Brain pericyte (primary cell): ENCODE measurements at regions not wholly inside any gene's neighbourhood (a gene's known extent, or its start where the extent isn't known, plus 50 kb on each side); places are given as distances from the start of the nearest gene placed in this dataset.

Experiments used
- DNase-seq: peaks from one replicate; pipeline ENCODE4 v3.0.0-alpha.2; 2012; ENCODE audit warnings: low read depth, low spot score

DNA sequence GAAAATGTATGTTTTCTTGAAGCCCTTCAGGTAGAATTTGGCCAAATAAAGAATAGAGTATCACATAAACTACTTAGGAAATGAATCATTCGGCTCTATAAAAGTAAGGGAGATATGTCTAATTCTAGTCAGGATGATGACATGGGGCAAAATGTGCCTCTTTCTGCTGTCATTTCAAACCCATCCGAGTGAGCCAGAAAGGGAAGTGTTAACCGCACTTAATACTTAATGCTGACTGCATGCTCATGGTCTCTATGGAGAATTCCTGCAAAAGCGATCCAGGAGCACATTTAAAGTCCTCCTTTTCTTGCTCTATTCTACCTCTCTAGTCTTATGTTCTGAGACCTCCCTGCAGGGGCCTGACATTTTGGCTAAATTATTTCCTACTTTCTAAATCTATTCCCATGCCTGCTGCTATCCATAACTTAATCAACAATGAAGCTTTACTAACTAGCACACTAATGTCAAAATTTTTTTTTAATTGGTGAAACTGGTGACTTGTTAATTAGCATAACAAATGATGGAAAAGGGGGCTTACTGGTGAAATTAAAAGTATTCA is 127.4 kb downstream of the CDC42EP3 start:
- no peak for DNase-seq

DNA sequence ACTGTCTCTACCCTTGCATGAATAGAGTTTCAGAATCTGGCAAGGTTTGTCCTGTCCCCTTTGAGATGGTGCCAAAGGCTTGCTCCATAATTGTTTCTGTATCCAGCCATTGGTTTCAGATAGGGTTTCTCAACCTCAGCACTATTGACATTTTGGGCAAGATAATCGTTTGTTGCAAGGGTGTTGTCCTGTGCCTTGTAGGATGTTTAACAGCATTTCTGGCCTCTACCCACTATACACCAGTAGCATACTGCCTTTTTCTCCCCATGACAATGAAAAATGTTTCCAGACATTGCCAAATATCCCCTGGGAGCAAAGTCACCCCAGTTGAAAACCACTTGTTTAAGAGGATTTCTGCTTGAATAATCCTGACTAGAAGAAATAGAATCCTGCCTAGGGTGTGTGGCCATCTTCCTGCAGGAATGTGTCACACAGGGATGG is 126.8 kb downstream of the CDC42EP3 start:
- DNase-seq: no peak

DNA sequence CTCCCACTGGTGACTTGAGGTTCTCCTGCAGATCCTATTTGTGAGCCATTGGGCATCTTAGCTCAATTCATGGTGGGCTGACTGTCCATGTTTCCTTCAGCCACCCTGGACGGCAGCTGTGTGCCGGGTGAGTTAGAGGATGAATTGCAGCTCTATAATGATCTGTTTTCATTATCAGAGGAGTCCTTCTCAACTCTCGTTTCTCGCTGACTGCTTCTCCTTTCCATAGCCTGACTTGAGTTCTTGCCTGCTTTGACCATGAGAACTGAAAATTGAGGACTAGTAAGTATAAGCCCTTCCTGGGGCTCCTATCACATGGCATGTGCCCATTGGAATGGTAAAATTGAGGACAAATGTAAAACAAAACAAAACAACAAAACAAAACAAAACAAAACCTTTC is 121.8 kb downstream of the CDC42EP3 start:
- DNase-seq: no peak

DNA sequence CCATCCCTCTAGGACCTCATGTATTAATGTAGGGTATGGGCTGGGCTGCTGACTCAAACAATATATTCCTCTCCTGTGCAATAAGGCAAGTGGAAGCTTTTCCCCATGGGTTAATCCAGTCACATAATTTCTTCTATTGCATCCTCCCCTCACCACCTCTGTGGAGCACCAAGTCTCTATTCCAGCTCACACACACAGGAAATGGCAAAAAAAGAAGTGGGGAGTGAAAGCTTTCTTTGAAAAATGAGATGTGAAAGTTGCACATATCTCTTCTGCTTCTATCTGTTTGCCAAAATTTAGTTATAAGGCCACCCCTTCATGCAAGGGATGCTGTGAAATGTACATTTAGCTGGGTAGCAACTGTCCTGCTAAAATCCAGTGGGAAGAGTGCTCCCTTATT is 121.3 kb downstream of the CDC42EP3 start:
- DNase-seq: no peak

DNA sequence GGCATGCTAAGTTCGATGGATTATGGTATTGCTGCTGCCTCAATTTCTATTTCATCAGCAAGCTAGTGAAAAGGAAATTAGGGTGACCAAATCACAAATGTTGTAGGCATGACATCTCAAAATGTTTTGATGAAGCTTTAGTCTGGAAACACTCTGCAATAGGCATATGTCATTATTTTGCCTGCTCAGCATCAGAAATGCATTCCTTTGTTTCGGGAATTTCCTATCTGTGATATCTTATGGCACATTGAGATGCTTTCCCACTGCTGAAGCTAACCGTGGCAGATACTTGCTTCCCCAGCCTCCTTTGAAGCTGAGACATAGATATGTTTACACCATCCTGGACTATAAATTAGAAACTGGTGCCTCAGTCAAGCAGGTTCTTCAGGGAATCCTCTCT is 119.7 kb downstream of the CDC42EP3 start:
- DNase-seq: no peak

DNA sequence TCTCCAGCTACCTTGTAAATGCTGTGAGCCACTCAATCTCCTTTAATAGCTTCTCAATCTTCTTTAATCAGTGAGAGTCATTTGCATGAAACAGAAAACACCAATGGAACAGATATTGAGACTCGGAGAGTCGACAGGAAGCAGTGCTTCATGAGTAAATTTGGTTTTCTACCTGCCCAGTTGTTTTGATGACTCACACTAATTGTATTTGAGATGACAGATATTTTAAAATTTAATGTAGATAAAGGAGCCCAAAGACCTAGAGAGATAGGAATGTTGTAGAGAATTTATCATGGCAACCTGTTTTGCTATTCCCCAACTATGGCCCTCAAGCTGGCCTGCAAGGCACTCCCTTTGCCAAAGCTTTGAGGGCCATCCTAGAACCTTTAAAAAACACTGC is 119.1 kb downstream of the CDC42EP3 start:
- no peak for DNase-seq

DNA sequence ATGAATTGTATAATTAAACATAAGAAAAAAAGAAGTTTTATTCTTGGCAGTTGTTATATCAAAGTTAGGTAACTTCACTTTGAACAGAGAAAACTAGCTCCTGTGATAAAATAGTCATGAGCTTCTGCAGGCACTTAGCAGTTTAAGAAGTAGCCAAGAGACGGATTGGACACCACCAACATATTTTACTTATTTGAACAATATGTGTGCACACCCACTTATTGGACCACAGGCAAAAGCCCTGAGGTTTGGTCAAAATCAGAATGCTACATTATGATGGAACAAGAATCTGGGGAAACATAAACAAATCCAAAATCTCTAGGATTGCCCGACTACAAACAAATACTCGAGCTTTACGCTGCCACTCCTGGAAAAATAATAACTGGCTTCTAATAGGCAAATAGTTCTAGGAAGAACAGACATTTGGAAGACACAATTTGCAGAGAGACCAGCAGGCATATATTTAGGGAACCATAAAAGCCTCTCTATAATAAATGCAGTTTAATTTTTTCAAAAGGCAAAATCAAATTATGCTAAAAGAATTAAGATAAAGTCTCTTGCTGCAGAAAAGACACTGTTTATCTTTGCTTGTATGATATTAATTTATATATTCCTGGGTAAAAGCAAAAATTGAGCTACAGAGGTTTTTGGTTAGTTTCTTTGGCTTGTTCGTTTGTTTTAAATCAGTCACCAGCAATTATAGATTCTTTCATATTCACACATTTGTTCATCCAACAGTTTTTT is 117.9 kb downstream of the CDC42EP3 start:
- no peak for DNase-seq

DNA sequence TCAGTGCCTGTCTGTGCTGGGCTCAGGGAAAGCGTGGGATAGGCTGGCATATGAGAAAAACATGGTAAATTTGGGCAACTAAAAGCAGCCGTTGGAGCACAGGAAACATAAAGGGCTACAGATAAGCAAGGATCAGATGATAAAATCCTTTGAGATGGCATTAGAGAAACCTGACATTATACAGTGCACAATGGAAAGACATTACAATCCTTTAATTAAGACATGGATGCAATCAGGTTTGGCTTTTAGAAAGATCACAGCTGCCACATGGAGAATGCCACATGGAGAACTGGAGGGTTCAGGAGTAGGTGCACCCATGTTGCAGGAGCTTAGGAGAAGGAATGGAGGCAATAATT is 117.3 kb downstream of the CDC42EP3 start:
- DNase-seq: no peak

DNA sequence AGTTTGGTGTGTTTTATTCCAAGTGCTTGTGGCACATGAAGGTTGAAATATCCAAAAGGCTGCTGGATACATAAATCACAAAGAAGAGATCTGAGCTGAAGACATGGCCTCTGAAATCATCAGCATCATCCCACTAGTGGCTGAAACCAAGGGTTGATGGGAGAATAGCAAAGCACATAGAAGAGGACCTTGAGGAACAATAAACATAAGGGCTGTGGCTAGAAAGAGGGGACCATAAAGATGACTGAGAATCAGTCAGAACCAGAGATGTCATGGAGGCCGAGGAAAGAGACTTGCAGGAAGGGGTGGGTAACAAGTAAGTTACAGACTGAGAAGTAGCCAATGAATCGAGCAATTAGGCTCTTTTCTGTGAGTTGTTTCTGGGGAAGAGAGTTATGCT is 116.8 kb downstream of the CDC42EP3 start:
- no peak for DNase-seq

DNA sequence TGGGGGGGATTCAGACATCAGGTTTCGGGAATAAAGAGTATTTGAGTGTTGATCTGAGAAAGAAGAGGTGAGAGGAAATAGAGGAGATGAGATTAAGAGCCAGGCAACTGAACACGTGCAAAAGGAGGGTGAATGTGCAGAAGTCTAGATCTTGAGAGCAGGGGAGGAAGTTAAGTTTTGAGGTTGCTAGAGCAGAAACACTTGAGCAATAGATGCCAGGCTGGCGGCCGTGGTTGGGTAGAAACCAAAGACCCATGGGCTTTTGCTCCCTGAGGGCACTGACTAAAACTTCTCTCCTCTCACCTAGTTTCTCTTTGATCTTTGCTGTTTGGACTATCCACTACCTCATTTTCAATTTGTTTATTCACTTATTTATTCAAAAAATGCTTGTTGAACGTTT is 116.0 kb downstream of the CDC42EP3 start:
- DNase-seq: no peak

DNA sequence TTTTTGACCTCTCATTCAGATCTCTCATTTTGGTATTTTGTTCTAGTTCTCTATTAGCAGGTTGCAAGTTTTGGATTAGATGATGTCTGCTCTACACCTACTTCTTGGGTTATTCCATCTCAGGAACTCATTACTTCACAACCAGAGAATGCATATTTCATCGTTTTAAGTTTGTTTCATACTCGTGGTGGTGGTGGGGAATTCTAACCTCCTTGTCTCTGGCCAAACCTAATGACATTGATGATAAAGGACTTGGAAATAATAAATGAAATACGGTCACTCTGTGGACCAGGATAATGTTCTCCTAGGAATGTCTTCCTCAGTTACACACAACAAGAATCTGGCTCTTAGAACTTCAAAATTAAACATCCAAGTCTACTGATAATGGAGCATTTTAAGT is 115.2 kb downstream of the CDC42EP3 start:
- DNase-seq: no peak

DNA sequence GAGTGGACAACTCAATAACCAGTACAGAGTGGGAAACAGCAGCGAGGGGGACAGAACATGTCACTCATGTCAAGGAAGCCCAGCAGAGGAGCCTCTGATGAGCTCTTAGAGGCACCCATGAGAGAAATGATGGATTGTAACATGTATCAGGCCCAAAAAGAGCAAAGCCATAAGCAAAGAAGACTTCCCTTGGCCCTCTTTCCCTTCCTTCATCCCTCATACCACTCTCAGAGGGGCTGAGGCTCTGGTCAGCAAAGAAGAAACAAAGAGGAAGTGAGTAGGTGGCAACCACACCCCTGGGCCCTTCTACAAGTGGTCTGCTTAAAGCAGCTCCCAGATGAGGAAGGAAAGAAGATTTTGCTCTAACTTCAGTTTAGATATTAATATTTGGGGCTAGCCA is 112.8 kb downstream of the CDC42EP3 start:
- no peak for DNase-seq

DNA sequence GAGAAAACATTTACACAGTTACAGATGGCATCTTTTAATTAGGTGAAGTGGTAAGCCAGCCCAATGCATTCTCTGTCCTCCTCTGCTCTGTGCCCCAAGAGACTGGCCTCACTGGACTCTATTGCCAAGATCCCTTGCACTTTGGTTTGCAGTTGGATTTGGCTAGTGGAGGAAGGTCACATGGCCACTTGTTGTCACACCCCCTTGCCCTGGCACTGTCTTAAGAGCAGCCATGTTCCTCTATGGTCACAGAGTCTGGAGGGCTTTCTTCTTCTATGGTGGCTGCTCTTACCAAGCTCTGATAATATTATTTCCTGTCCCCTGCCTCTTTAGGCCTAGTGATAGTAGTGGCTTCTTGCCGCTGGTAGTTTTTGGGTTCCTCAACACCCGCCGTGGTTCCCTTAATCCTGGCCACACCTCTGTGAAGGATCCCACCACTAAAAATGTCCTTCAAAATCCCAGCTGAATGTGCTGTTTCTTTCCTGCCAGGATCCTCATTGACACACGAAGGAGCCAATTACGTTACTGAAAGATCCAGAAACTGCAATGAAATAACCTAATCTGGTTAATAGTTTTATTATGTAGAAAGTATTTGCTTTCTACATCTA is 111.1 kb downstream of the CDC42EP3 start:
- no peak for DNase-seq

DNA sequence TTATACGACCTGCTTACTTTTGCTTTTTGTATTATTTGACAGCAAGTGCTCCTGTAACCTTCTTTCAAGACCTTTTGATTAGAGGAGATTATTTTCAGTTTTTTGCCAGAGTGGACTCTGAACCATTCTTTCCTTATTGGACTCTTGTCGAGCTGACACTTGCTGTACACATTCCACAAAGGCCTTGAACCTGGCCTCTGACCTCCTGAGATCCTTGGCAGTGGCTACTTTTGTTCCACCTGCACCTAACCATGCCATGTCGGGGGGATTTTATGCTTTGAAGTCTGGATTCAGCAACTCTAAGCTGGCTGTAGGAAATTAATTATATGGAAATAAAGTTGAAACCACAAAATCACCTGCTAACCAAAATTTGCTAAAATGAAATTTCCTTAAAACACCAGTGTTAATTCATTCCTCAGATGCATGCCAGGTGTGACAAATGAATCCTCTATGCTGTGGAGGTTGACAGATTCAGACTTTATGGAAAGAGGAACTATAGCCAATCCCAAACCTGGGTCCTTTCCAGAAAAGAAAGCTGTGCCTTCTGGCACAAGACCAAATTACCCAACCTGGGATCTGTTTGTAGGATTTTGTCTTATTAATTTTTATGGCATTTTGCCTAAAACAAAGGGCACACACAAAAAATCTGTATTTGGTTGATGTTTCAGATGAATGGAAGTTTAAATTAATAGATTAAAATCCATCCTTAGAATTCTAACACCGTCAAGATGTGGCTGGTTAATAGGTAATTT is 110.4 kb downstream of the CDC42EP3 start:
- no peak for DNase-seq

DNA sequence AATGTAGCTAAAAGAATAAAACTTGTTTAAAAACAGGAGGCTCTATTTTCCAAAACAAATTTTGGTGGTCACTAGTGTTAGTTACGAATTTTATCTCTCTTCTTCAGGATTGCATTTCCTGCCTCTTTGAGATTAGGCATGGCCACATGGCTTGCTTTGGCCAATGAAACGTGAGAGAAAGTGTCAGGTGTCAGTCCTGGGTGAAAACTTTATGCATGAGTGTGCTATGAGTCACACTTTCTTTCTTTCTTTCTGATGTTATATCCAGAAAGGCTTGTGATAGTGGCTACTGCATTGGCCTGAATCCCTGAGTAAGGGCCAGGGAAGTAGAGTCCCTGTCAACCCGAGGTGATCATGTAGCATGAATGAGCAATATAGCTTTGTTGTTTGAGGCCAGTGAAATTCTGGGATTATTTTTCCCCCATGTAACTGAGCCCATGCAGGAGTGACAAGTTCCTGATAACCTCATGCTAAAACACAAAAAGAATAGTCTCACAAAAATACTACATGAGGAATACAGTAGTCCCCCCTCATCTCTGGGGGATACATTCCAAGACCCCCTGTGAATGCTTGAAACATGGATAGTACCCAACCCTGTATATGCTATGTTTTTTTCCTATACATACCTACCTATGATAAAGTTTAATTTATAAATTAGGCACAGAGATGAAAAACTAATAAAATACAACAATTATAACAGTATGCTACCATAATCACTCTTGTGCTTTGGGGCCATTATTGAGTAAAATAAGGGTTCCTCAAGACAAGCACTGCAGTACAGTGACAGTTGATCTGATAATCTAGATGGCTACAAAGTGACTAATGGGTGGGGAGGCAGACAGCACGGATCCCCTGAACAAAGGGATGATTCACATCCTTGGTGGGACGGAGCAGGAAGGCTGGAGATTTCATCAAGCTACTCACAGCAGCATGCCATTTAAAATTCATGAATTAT is 109.5 kb downstream of the CDC42EP3 start:
- no peak for DNase-seq

DNA sequence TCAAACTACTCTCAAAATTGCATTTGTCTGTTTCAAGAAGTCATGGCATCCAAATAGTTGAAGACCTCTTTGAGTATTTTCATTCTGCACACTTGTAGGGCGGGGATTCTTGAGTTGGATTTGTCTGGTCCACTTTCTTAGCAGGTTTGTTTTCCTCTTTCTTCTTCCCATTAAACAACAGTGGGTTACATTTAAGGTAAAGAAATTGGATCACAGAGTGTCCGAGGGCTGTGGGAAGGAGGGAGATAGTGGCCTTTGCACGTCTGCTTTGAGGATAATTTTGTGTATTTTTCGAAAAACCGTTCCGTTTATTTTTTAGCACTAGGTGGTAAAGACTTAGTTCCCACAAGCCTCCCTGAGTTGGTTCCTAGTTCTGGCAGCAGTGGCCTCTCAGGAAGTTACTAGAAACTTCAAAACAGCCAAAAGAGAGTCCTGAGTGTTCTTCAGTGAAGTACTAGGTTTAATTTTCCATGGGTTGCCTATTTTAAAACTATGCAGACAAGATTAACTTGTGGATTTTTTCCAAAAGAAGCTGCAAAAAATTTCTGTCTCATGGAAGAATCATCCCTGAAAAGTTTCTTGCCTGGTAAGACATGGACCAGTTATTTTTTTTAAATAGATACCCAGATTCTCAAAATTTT is 107.9 kb downstream of the CDC42EP3 start:
- DNase-seq: no peak

DNA sequence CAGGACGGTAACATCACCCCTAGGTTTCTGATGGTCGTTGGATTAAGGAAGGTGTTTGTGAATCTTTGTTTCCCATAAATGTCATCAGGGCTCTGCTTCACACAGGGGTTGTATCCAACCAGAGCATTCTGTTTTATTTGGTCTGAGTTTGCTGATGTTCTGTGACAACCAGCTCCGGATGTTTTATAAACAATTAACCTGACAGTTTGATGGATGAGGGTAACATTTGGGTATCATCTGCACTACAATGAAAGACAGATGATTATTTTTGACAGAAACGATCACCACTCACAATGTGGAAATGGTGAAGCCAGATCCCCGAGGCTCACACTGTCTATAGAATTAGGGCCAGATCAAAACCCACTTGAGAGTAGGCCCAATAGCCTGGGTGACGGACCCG is 107.1 kb downstream of the CDC42EP3 start:
- DNase-seq: no peak

DNA sequence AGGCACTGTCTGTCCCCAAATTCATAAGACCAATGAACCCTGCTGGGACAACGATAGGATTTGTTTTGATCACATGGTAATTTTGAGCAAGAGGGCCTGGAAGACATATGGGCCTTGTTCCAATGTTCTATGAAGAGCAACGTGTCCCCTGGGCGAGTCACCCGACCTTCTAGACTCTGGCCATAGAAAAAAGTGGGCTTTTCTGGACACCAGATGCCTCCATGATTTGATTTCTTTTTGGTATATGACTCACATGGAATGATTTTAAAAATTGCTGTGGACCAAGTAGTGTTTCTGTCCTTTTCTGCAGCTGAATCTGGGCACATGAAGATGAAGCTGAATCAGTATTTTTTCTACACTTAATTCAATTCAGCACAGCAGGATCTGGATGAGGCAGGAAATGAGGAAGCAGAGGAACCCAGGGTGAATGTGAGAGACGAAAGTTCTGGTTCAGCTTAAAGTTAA is 104.9 kb downstream of the CDC42EP3 start:
- peak; percentile 64 for DNase-seq

DNA sequence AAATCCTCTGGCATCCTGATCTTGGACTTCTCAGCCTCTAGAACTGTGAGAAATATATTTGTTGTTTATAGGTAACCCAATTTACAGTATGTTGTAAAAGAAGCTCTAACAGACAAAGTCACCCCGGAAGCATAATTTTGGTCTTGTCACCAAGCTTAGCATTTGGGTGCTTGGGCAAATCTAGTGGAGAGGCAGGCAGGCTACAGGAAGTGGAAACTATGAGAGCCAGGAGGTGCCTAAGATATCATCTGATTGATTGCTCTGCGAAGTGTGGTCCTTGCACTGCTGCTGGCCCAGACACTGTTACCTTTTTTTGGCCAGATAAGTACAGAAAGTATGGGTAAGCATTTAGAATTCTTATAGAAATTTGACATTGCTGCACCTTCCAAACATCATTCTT is 102.9 kb downstream of the CDC42EP3 start:
- no peak for DNase-seq

DNA sequence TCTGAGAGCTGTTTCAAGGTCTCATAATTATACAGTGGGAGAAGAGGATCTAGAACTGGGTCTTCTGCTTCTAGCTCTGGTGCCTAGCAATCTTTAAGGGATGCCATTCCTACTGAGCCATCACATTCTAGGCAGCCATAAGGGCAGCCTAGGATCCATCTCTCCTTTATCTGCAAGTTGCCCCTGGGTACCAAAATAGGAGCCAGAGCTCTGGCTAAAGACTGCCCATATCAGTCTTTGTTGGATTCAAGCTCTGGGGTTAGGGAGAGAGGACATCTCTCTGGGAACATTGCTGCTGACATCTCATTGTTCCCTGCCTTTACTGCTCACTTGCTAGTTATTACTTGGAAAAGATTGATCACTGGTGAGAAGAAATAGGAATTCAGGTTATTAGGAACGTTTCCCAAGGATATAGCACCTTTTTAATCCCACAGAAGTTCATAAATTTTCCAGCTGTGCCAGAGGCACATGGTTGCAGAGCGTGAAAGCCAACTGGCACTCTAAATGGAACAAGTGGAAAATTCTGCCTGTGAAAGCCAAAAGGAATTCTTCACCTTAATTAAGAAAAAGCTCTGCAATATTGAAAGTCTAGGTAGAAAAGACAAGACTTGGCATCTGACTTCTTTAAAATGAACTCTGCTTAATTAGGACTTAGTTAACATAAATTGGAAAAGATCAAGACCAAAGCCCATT is 102.2 kb downstream of the CDC42EP3 start:
- DNase-seq: no peak
